ENCODE measurements at regions not wholly inside any gene's neighbourhood (a gene's known extent, or its start where the extent isn't known, plus 50 kb on each side); places are given as distances from the start of the nearest gene placed in this dataset.

DNA sequence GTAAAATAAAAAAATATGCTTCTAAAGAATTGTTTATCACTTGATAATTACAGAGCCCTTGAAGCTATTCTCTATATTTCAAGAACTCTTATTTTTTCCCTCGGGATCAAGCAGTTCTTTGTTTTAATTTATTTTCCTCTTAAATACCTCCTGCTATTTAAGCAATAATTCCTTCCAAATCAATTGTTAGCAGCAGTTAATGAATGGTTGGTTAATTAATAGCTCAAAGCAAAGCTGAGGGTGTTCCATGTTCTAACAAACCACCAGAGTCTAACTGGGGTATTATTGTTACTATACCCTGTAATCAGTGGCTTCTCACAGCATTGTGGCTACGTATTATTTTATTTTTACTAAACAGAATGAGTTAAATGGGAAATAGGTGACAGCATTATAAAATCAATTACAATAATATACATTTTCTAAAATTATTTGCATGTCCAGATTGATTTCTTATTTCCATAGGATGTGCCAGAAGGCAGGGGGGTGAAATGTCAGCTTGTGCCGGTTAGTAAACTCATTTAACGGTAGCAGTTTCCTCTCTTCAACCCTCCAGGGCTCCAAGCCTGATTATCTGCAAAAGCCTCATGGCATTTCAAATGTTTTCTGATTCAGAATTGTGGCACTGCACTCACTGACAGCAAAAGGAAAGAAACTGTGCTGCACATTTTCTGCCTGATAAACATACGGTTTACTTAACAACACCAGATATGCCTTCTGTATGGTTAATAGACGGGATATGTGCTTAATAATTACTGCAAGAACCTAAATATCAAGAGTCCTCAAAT lies 286.9 kb upstream of the EMCN start:
- H3K4me3 ChIP-seq (ENCODE audit: low read depth, low read length): no peak overlapping the region
- TF ChIP-seq, protein P1, sequence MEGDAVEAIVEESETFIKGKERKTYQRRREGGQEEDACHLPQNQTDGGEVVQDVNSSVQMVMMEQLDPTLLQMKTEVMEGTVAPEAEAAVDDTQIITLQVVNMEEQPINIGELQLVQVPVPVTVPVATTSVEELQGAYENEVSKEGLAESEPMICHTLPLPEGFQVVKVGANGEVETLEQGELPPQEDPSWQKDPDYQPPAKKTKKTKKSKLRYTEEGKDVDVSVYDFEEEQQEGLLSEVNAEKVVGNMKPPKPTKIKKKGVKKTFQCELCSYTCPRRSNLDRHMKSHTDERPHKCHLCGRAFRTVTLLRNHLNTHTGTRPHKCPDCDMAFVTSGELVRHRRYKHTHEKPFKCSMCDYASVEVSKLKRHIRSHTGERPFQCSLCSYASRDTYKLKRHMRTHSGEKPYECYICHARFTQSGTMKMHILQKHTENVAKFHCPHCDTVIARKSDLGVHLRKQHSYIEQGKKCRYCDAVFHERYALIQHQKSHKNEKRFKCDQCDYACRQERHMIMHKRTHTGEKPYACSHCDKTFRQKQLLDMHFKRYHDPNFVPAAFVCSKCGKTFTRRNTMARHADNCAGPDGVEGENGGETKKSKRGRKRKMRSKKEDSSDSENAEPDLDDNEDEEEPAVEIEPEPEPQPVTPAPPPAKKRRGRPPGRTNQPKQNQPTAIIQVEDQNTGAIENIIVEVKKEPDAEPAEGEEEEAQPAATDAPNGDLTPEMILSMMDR (IDR thresholded peaks at IDR 0.05; ENCODE audit: low read depth, low read length, missing control alignments): no peak
- no peak for DNase-seq (ENCODE audit: low read depth)

DNA sequence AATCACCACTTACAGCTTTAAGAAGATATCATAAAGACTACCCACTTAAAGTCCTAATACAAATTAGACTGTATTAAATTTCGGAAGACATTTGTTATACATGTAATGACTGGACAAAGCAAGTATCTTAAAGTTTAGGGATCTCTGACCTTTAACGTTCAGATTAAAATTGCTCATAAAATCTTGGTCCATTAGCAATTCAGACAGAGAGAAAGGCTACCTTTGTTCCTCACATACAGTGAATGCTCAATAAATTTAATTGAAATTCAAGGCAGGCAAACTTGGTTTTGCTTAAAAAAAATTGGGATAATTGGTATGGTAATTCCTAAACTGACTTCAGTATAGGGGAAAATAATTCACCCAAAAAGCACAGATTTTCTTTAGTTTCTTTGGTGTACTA lies 285.9 kb upstream of the EMCN start:
- H3K4me3 ChIP-seq (ENCODE audit: low read depth, low read length): no peak overlapping the region
- TF ChIP-seq, protein P1 (IDR thresholded peaks at IDR 0.05; ENCODE audit: low read depth, low read length, missing control alignments): no peak
- no peak for DNase-seq (ENCODE audit: low read depth)

DNA sequence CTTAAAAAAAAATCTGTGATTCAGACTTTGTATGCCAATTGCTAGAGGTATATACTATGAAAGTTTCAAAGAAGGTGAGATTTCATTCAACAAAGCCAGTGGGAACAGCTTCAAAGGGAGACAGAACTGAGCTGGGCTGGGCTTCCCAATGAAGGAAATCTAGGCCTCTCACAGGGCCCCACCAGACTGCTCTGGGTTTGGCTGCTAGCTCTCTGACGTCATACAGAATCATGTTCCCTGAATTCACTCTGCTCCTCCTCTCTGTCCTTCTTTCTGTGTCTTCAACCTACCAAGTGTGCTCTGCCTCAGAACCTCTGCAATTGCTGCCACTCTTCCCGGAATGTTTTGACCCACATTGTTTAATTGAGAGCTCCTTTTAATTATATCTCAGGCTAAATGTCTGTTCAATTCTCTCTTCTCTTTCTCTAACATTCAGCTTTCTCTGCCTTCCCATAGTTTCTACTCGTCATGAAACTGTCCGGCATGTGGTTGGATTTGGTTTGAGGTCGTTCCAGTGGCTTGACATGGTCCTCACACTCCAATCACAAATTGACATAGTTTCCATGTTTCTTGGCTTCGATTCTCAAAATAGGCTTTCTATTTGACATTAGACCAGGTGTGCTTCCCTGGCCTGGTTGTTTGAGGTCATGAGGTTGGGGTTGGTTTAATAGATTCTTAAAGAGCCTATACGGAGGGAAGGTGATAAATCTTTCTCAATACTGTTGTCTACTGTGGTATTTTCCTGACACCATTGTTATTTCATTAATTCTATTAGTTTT lies 282.1 kb upstream of the EMCN start:
- TF ChIP-seq, protein P1 (IDR thresholded peaks at IDR 0.05; ENCODE audit: low read depth, low read length, missing control alignments): no peak
- H3K4me3 ChIP-seq (ENCODE audit: low read depth, low read length): no peak overlapping the region
- DNase-seq (ENCODE audit: low read depth): no peak

DNA sequence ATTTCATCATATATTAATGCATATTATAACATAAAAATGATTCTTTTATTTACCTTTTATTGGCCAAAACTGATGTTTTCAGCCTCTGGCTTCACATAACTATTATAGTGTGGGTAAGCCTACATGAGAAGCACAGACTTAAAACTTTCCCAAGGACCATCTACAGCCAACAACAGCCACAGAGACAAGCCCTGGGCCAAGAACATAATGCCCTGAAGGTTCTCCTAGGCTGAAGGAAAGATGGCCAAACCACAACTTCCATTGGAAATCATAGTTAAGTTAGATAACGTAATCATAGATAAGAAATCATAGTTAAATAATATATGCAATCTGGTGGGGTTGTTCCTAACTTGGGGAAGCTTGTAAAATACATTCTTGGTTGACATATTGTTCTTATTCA lies 280.0 kb upstream of the EMCN start:
- H3K4me3 ChIP-seq (ENCODE audit: low read depth, low read length): no peak overlapping the region
- DNase-seq (ENCODE audit: low read depth): no peak
- TF ChIP-seq, protein P1 (IDR thresholded peaks at IDR 0.05; ENCODE audit: low read depth, low read length, missing control alignments): no peak

DNA sequence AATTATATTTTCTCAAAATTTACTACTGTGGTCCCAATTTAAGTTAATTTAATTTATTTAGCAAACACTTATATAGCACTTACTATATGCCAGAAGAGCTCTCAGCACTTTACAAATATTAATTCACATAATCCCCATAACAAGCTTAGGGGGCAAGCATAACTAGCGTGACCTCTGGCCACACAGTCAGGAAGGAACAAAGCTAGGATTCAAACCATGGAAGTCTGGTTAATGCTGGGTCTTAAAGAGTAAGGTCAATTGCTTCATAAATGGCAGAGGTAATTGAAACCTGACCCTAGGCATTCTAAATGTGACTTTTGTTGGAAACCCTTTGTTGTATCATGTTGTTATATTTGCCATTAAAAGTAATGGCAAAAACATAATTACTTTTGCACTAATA lies 279.5 kb upstream of the EMCN start:
- TF ChIP-seq, protein P1 (IDR thresholded peaks at IDR 0.05; ENCODE audit: low read depth, low read length, missing control alignments): no peak
- DNase-seq (ENCODE audit: low read depth): no peak

DNA sequence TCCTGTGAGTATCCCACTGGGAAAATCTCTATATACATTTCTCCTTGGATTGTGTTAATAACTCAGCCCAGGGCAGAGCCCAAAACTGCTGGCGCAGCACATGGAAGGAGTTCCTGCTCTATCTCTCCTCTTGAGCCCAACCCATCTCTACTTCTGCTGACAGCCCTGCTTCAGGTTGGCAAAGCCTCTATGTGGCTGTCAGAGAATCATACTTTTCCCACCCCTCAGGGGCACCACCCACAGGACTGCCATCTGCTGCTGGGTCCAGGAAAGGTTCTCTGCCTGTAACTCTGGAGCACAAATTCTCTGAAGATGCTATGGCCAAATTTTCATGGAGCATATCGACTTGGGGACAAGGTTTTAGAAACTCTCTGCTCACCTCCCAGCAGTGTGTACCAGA lies 278.5 kb upstream of the EMCN start:
- TF ChIP-seq, protein P1 (IDR thresholded peaks at IDR 0.05; ENCODE audit: low read depth, low read length, missing control alignments): no peak

More for the DNA sequence above, 279.5 kb upstream of the EMCN start:
- no peak overlapping the region for H3K4me3 ChIP-seq (ENCODE audit: low read depth, low read length)

More for the DNA sequence above, 278.5 kb upstream of the EMCN start:
- no peak overlapping the region for H3K4me3 ChIP-seq (ENCODE audit: low read depth, low read length)
- DNase-seq (ENCODE audit: low read depth): no peak

Data from GM12864 (cell line).